ENCODE measurements at regions not wholly inside any gene's neighbourhood (a gene's known extent, or its start where the extent isn't known, plus 50 kb on each side); places are given as distances from the start of the nearest gene placed in this dataset.

- TF ChIP-seq GRHL1 (CRISPR knock-in tag; conservative IDR thresholded peaks at IDR 0.05): no peak
- TF ChIP-seq CEBPZ (IDR thresholded peaks at IDR 0.05; ENCODE audit: low read length): no peak
- TF ChIP-seq KDM1A (CRISPR knock-in tag; IDR thresholded peaks at IDR 0.05): peak; percentile 55; the same call in 1 of the 2 replicates
- TF ChIP-seq ZNF329 (CRISPR knock-in tag; IDR thresholded peaks at IDR 0.05; ENCODE audit: low read depth): peak; percentile 53; the same call in 1 of the 2 replicates
- TF ChIP-seq ZNF567 (CRISPR knock-in tag; IDR thresholded peaks at IDR 0.05; ENCODE audit: borderline replicate concordance): no peak
- no peak for TF ChIP-seq ATF7 (IDR thresholded peaks at IDR 0.05)
- no peak for TF ChIP-seq ATF7 (CRISPR knock-in tag; IDR thresholded peaks at IDR 0.05)
- TF ChIP-seq U2AF2 (IDR thresholded peaks at IDR 0.05; ENCODE audit: low read depth, low read length): no peak
- TF ChIP-seq SPEN (CRISPR knock-in tag; IDR thresholded peaks at IDR 0.05; ENCODE audit: low read depth): peak; percentile 61; the same call in 1 of the 2 replicates
- TF ChIP-seq ZXDC (CRISPR knock-in tag; IDR thresholded peaks at IDR 0.05): no peak
- TF ChIP-seq ZSCAN21 (CRISPR knock-in tag; IDR thresholded peaks at IDR 0.05; ENCODE audit: borderline replicate concordance): peak; percentile 68
- no peak for TF ChIP-seq ZNF138 (CRISPR knock-in tag; IDR thresholded peaks at IDR 0.05; ENCODE audit: low read depth)
- no peak for TF ChIP-seq RARG (CRISPR knock-in tag; IDR thresholded peaks at IDR 0.05; ENCODE audit: low read depth)
- TF ChIP-seq HOXA5 (CRISPR knock-in tag; IDR thresholded peaks at IDR 0.05): peak; percentile 54; the same call in 1 of the 2 replicates
- peak; percentile 61; the same call in 1 of the 2 replicates for TF ChIP-seq ZNF205 (CRISPR knock-in tag; IDR thresholded peaks at IDR 0.05)
- TF ChIP-seq FUBP1 (CRISPR knock-in tag; IDR thresholded peaks at IDR 0.05; ENCODE audit: borderline replicate concordance): no peak
- TF ChIP-seq MAFK (conservative IDR thresholded peaks at IDR 0.05 in 1 of 2, IDR thresholded peaks at IDR 0.05 in 1 of 2; ENCODE audit: low read length in 2 of 2): no peak
- TF ChIP-seq KDM3A (CRISPR knock-in tag; IDR thresholded peaks at IDR 0.05; ENCODE audit: low read depth): peak; percentile 63; the same call in 1 of the 2 replicates
- no peak for TF ChIP-seq ZNF577 (CRISPR knock-in tag; IDR thresholded peaks at IDR 0.05; ENCODE audit: borderline replicate concordance, low read depth)
These were observed 64.2 kb downstream of the FAM43A start (continued) for GRCh38 chr3:194749631-194750490.
